ENCODE measurements at regions not wholly inside any gene's neighbourhood (a gene's known extent, or its start where the extent isn't known, plus 50 kb on each side); places are given as distances from the start of the nearest gene placed in this dataset.

GRCh38 chr11:19389787-19390303, 149.1 kb upstream of the E2F8 start:
- H3K27me3 ChIP-seq (ENCODE audit: control insufficient read depth in 1 of 2, insufficient read depth in 2 of 2, low read length in 2 of 2), result no peaks in the 10 kb centered on the region
- H3K4me3 ChIP-seq (ENCODE audit: low read depth in 1 of 2, low read length in 2 of 2), result no peak overlapping the region
- no peaks in the 10 kb centered on the region for H3K36me3 ChIP-seq (ENCODE audit: control insufficient read depth in 1 of 2, insufficient read depth in 2 of 2, low read length in 2 of 2)
- no peak overlapping the region for H3K9ac ChIP-seq (ENCODE audit: low read depth in 1 of 2, low read length in 2 of 2)
- no peak overlapping the region for H3K27ac ChIP-seq (ENCODE audit: low read depth, low read length)
- H3K4me1 ChIP-seq (ENCODE audit: control insufficient read depth in 1 of 2, insufficient read depth in 2 of 2, low read length in 2 of 2), result peaks cover 0 to 3% of the 10 kb centered on the region in 2 donors
- H3K9me3 ChIP-seq (ENCODE audit: control insufficient read depth in 1 of 2, low read length in 2 of 2), result no peaks in the 10 kb centered on the region

DNA sequence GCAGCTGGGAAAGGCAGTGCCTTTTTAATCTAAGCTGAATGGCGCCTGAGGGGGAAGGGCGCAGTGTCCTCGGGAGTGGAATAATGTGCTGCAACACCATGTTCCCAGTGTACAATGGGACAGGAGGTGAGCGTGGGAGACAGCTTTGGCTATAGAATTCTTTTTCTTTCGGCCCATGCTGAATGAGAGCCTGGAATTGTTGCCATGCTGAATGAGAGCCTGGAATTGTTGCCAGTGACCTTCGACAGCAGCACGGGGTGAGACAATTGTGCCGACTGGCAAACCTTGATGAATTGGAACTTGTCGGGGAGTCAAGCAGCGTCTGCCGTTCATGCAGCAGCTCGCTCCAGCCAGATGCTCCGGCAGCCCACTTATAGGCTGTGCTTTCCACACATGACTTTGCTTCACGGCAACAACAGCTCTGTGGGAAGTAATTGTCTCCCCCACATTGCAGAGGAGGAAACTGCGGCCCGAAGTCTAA, 141.4 kb upstream of the E2F8 start:
- no peak overlapping the region for H3K9ac ChIP-seq (ENCODE audit: low read depth in 1 of 2, low read length in 2 of 2)
- H3K4me1 ChIP-seq (ENCODE audit: control insufficient read depth in 1 of 2, insufficient read depth in 2 of 2, low read length in 2 of 2), result no peaks in the 10 kb centered on the region
- no peaks in the 10 kb centered on the region for H3K9me3 ChIP-seq (ENCODE audit: control insufficient read depth in 1 of 2, low read length in 2 of 2)
- H3K27ac ChIP-seq (ENCODE audit: low read depth, low read length), result no peak overlapping the region
- H3K27me3 ChIP-seq (ENCODE audit: control insufficient read depth in 1 of 2, insufficient read depth in 2 of 2, low read length in 2 of 2), result peaks cover 3 to 5% of the 10 kb centered on the region in 2 donors
- no peak overlapping the region for H3K4me3 ChIP-seq (ENCODE audit: low read depth in 1 of 2, low read length in 2 of 2)
- H3K36me3 ChIP-seq (ENCODE audit: control insufficient read depth in 1 of 2, insufficient read depth in 2 of 2, low read length in 2 of 2), result no peaks in the 10 kb centered on the region

GRCh38 chr11:19380375-19380774, 139.6 kb upstream of the E2F8 start:
- Histone ChIP-seq H3K4me1 (ENCODE audit: control insufficient read depth in 1 of 2, insufficient read depth in 2 of 2, low read length in 2 of 2) (no peaks in the 10 kb centered on the region), H3K27ac (ENCODE audit: low read depth, low read length) (no peak overlapping the region), H3K27me3 (ENCODE audit: control insufficient read depth in 1 of 2, insufficient read depth in 2 of 2, low read length in 2 of 2) (peaks cover 3 to 5% of the 10 kb centered on the region in 2 donors)

GRCh38 chr11:19379465-19379864, 138.7 kb upstream of the E2F8 start:
- Histone ChIP-seq H3K9ac (ENCODE audit: low read depth in 1 of 2, low read length in 2 of 2) (no peak overlapping the region), H3K9me3 (ENCODE audit: control insufficient read depth in 1 of 2, low read length in 2 of 2) (no peaks in the 10 kb centered on the region), H3K27ac (ENCODE audit: low read depth, low read length) (no peak overlapping the region), H3K4me1 (ENCODE audit: control insufficient read depth in 1 of 2, insufficient read depth in 2 of 2, low read length in 2 of 2) (no peaks in the 10 kb centered on the region), H3K36me3 (ENCODE audit: control insufficient read depth in 1 of 2, insufficient read depth in 2 of 2, low read length in 2 of 2) (no peaks in the 10 kb centered on the region), H3K27me3 (ENCODE audit: control insufficient read depth in 1 of 2, insufficient read depth in 2 of 2, low read length in 2 of 2) (peaks cover 3 to 5% of the 10 kb centered on the region in 2 donors), H3K4me3 (ENCODE audit: low read depth in 1 of 2, low read length in 2 of 2) (no peak overlapping the region)

More at GRCh38 chr11:19380375-19380774, 139.6 kb upstream of the E2F8 start:
- Histone ChIP-seq H3K9ac (ENCODE audit: low read depth in 1 of 2, low read length in 2 of 2) (no peak overlapping the region), H3K4me3 (ENCODE audit: low read depth in 1 of 2, low read length in 2 of 2) (no peak overlapping the region), H3K36me3 (ENCODE audit: control insufficient read depth in 1 of 2, insufficient read depth in 2 of 2, low read length in 2 of 2) (no peaks in the 10 kb centered on the region), H3K9me3 (ENCODE audit: control insufficient read depth in 1 of 2, low read length in 2 of 2) (no peaks in the 10 kb centered on the region)

DNA sequence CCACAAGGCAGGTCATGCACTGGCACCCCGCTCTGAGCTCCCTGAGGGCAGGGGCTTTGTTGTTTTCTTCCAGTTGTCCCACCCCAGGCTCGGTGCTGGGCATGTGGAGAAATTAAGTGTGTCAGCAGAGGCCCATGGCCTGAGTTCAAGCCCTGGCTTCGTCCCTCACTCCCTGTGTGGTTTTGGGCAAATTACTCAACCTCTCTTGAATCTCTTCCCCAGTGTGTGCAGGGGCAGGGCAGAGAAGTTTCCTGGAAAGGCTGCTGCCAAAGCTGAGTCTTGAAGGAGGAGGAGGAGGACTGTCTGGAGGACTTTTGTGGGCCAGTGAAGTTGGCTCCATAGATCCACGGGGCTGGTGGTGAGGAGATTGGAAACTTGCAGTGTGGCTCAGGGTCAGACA, 138.1 kb upstream of the E2F8 start:
- H3K27me3 ChIP-seq (ENCODE audit: control insufficient read depth in 1 of 2, insufficient read depth in 2 of 2, low read length in 2 of 2), result peaks cover 3 to 5% of the 10 kb centered on the region in 2 donors
- H3K27ac ChIP-seq (ENCODE audit: low read depth, low read length), result no peak overlapping the region
- no peaks in the 10 kb centered on the region for H3K4me1 ChIP-seq (ENCODE audit: control insufficient read depth in 1 of 2, insufficient read depth in 2 of 2, low read length in 2 of 2)
- H3K9ac ChIP-seq (ENCODE audit: low read depth in 1 of 2, low read length in 2 of 2), result no peak overlapping the region
- no peaks in the 10 kb centered on the region for H3K36me3 ChIP-seq (ENCODE audit: control insufficient read depth in 1 of 2, insufficient read depth in 2 of 2, low read length in 2 of 2)
- no peak overlapping the region for H3K4me3 ChIP-seq (ENCODE audit: low read depth in 1 of 2, low read length in 2 of 2)
- no peaks in the 10 kb centered on the region for H3K9me3 ChIP-seq (ENCODE audit: control insufficient read depth in 1 of 2, low read length in 2 of 2)

- H3K27ac ChIP-seq (ENCODE audit: low read depth, low read length), result no peak overlapping the region
- H3K36me3 ChIP-seq (ENCODE audit: control insufficient read depth in 1 of 2, insufficient read depth in 2 of 2, low read length in 2 of 2), result no peaks in the 10 kb centered on the region
- H3K27me3 ChIP-seq (ENCODE audit: control insufficient read depth in 1 of 2, insufficient read depth in 2 of 2, low read length in 2 of 2), result peaks cover 3 to 5% of the 10 kb centered on the region in 2 donors
- H3K4me3 ChIP-seq (ENCODE audit: low read depth in 1 of 2, low read length in 2 of 2), result no peak overlapping the region
- no peaks in the 10 kb centered on the region for H3K9me3 ChIP-seq (ENCODE audit: control insufficient read depth in 1 of 2, low read length in 2 of 2)
- H3K9ac ChIP-seq (ENCODE audit: low read depth in 1 of 2, low read length in 2 of 2), result no peak overlapping the region
- no peaks in the 10 kb centered on the region for H3K4me1 ChIP-seq (ENCODE audit: control insufficient read depth in 1 of 2, insufficient read depth in 2 of 2, low read length in 2 of 2)
Measured at GRCh38 chr11:19377881-19378280, 137.1 kb upstream of the E2F8 start.

- Histone ChIP-seq H3K27me3 (ENCODE audit: control insufficient read depth in 1 of 2, insufficient read depth in 2 of 2, low read length in 2 of 2) (peaks cover 0 to 5% of the 10 kb centered on the region in 2 donors), H3K4me3 (ENCODE audit: low read depth in 1 of 2, low read length in 2 of 2) (no peak overlapping the region), H3K36me3 (ENCODE audit: control insufficient read depth in 1 of 2, insufficient read depth in 2 of 2, low read length in 2 of 2) (no peaks in the 10 kb centered on the region), H3K4me1 (ENCODE audit: control insufficient read depth in 1 of 2, insufficient read depth in 2 of 2, low read length in 2 of 2) (no peaks in the 10 kb centered on the region), H3K27ac (ENCODE audit: low read depth, low read length) (no peak overlapping the region), H3K9me3 (ENCODE audit: control insufficient read depth in 1 of 2, low read length in 2 of 2) (no peaks in the 10 kb centered on the region), H3K9ac (ENCODE audit: low read depth in 1 of 2, low read length in 2 of 2) (no peak overlapping the region)
Measured at GRCh38 chr11:19375440-19375839, 134.7 kb upstream of the E2F8 start.

DNA sequence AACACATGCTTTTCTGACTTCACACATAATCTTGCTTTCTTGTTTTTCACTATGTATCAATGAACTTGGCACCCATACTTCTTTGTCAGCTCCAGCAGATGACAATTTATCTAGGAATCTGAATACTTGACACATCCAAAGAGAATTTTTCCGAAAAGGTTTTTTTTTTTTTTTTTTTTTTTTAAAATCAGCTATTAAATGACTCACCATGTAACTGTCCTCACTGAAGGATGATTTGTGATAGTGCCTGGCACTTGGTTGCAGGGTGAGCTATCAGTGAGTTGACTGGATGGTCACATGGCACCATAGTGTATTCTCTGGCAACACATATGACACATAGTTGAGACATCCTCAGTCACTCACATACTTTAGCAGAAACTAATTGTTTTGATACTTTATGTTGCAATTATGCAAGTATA, 133.4 kb upstream of the E2F8 start:
- Histone ChIP-seq H3K4me3 (ENCODE audit: low read depth in 1 of 2, low read length in 2 of 2) (no peak overlapping the region), H3K9ac (ENCODE audit: low read depth in 1 of 2, low read length in 2 of 2) (no peak overlapping the region), H3K4me1 (ENCODE audit: control insufficient read depth in 1 of 2, insufficient read depth in 2 of 2, low read length in 2 of 2) (no peaks in the 10 kb centered on the region), H3K27me3 (ENCODE audit: control insufficient read depth in 1 of 2, insufficient read depth in 2 of 2, low read length in 2 of 2) (no peaks in the 10 kb centered on the region), H3K36me3 (ENCODE audit: control insufficient read depth in 1 of 2, insufficient read depth in 2 of 2, low read length in 2 of 2) (no peaks in the 10 kb centered on the region), H3K9me3 (ENCODE audit: control insufficient read depth in 1 of 2, low read length in 2 of 2) (no peaks in the 10 kb centered on the region), H3K27ac (ENCODE audit: low read depth, low read length) (no peak overlapping the region)

- no peaks in the 10 kb centered on the region for H3K27me3 ChIP-seq (ENCODE audit: control insufficient read depth in 1 of 2, insufficient read depth in 2 of 2, low read length in 2 of 2)
- H3K9me3 ChIP-seq (ENCODE audit: control insufficient read depth in 1 of 2, low read length in 2 of 2), result no peaks in the 10 kb centered on the region
- H3K4me1 ChIP-seq (ENCODE audit: control insufficient read depth in 1 of 2, insufficient read depth in 2 of 2, low read length in 2 of 2), result no peaks in the 10 kb centered on the region
- no peak overlapping the region for H3K4me3 ChIP-seq (ENCODE audit: low read depth in 1 of 2, low read length in 2 of 2)
- H3K36me3 ChIP-seq (ENCODE audit: control insufficient read depth in 1 of 2, insufficient read depth in 2 of 2, low read length in 2 of 2), result no peaks in the 10 kb centered on the region
- no peak overlapping the region for H3K27ac ChIP-seq (ENCODE audit: low read depth, low read length)
- H3K9ac ChIP-seq (ENCODE audit: low read depth in 1 of 2, low read length in 2 of 2), result no peak overlapping the region
Measured at GRCh38 chr11:19372381-19372780, 131.6 kb upstream of the E2F8 start.

DNA sequence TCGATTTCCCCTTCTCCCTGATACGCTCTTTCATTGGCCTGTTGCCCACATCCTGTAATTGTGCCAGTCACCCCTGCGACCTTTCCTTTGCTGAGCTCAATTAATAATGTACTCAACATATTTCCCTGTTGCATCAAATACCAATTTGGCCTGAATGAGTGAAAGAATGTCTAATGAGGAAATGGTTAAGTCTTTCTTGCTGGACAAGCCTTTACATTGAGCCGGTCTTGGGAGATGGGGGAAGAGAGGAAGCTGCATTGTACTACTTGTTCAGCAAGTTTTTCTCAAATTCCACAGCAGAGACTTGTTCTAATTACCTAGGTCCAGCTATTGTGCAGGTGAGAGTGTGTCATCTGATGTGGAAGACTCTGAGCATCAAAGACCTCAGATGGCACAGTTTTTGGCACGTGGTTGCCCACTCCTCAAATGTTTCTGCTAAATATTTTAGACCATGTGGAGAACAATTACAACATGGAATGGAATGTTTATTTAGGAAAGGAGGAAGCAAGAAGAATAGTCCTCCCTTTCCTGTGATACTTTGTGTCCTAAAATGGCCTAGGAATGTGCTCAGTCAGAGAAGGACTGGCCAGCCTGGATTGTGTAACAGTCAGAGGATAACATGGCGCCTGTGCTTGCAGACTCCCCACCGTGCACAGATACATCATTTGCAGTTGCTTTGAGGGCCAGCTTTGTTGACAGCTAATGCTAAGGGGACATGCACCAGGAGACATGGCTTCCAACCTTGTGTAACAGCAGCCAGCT, 129.5 kb upstream of the E2F8 start:
- Histone ChIP-seq H3K4me1 (ENCODE audit: control insufficient read depth in 1 of 2, insufficient read depth in 2 of 2, low read length in 2 of 2) (peaks cover 0 to 8% of the 10 kb centered on the region in 2 donors), H3K9me3 (ENCODE audit: control insufficient read depth in 1 of 2, low read length in 2 of 2) (no peaks in the 10 kb centered on the region), H3K36me3 (ENCODE audit: control insufficient read depth in 1 of 2, insufficient read depth in 2 of 2, low read length in 2 of 2) (no peaks in the 10 kb centered on the region), H3K9ac (ENCODE audit: low read depth in 1 of 2, low read length in 2 of 2) (no peak overlapping the region), H3K27ac (ENCODE audit: low read depth, low read length) (no peak overlapping the region), H3K27me3 (ENCODE audit: control insufficient read depth in 1 of 2, insufficient read depth in 2 of 2, low read length in 2 of 2) (no peaks in the 10 kb centered on the region), H3K4me3 (ENCODE audit: low read depth in 1 of 2, low read length in 2 of 2) (no peak overlapping the region)

All from duodenal mucosa (tissue), 2 donors.